Activated CD8-positive, alpha-beta memory T cell treated with anti-CD3 and anti-CD28 coated beads for 48 hours (primary cell): ENCODE measurements at regions not wholly inside any gene's neighbourhood (a gene's known extent, or its start where the extent isn't known, plus 50 kb on each side); places are given as distances from the start of the nearest gene placed in this dataset.
"Not testable (repeated sequence)": the region's sequence is repeated elsewhere in the genome, so short reads cannot be mapped to it uniquely, and the experiment has no call there.

Source experiments
- DNase-seq, 3 experiments: peaks; one replicate each; pipeline ENCODE4 v3.0.0-alpha.2; 2020; ENCODE audit warnings: low read depth in 2 of 3, low spot score in 2 of 3

- no peak for DNase-seq
These were observed 378.0 kb upstream of the SGO1 start for GRCh38 chr3:20563985-20564384.

GRCh38 chr3:20563251-20563650, 377.2 kb upstream of the SGO1 start:
- DNase-seq: no peak

DNA sequence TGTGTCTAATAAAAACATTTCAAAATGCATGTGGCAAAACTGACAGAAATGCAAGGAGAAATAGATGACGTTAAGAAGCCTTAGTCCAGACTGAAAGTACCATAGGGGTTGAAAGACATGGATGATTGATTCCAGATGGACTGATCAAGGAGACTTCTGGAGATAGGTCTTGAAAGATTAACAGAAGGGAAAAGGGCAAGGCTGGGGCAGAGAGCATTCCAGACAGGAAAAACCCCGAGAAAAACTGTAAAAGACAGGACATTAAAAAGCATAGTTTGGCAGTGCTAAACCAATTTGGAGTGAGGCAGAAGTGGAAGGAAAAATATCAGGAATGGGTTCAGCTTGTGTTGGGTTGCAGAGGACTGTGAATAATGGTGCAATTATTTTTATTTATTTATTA, 375.2 kb upstream of the SGO1 start:
- no peak for DNase-seq

DNA sequence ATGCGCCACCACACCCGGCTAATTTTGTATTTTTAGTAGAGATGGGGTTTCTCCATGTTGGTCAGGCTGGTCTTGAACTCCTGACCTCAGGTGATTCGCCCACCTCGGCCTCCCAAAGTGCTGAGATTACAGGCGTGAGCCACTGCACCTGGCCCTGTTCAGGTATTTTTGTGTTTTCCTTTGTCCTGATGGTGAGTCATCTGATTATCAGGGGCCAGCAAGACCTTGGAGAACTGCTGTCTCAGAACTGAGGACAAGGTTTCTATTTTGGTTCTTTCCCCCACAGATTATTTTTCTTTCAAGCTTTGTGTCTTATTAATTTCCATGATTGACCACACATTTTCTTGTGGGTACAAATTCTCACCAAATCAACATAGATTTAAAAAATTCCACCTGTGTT, 374.4 kb upstream of the SGO1 start:
- DNase-seq: not testable (repeated sequence)

DNA sequence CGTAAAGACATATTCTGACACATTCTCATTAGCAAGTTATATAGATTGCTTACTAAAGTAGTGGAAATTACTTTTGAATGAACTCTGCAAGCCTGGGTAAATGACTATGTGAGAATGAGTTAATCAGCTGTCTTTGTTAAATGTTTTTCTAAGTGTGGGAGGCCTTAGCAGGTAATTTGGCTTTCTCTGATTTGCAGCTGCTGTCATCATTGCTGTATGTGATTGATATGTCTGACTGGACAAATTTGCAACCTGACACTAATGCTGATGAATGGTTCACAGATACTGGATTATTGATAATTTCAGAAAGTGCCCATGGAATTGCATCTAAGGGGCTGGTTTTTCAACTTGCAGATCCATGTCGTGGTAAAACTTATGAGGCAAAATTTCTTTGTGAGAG, 372.2 kb upstream of the SGO1 start:
- no peak for DNase-seq

DNA sequence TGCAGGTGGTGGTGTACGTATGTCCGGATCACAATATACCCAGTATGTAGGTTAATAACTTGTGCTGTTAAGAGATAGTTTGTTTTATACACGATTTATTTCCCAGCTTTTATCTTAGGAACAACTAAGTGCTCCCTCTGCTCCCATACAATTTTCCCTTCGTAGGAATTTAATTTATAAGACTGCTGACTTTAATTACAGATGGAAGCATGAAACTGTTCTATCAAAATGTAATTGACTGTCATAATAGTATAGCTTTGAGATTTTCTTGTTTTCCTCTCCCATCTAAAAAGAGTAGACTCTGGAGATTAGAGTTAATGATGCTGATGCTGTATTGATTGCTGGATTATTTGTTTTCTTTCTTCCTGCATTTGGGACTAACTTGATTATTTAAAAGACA, 370.7 kb upstream of the SGO1 start:
- DNase-seq: no peak

DNA sequence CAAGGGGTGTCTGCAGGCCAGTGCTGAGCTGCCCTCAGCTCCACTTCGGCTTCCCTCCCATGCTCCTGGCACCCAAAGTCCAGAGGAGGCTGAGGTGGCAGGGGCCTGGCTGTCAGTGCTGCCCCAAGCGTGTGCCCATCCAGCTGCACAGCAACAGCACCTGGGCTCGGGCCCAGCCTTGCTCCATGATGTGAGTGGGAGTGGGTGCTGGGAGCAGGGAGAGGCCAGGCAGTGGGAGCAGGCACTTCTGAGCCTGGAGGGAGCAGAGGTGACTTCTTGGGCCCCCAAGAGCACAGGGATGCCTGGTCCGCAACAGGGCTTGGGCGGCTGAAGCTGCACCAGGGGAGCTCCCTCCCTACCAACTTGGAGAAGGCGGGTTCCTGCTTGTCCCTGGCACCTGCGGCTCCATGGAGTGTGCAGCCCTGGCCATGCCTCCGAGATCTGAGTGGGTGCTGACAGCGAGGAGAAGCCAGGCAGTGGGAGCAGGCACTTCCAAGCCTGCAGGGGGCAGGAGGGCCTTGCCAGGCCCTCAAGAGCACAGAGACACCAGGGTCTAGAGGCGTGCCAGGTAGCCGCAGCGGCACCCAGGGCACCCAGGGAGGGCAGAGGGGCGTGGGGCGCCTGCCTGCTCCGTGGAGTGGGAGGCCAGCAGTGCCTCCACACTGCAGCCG, 366.7 kb upstream of the SGO1 start:
- no peak for DNase-seq

- DNase-seq: not testable (repeated sequence)
These were observed 361.6 kb upstream of the SGO1 start for GRCh38 chr3:20547361-20548269.

DNA sequence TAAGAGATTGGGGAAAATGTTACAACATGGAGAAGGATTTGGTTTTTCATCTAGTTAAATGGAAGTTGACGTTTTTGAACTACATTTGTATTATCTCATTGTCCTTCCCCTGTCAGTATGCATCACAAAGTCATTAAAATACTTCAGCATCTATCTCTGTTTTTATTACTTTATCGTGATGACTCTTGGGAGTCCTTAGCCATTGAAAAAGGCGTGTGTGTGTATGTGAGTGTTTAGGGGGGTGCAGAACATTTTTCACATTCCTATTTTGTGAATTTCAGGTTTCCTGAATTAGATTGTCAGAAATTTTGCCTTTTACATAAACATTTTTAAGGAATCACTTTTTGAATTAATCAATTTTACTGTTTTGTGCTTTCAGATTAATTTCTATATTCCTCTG, 360.6 kb upstream of the SGO1 start:
- DNase-seq: no peak

GRCh38 chr3:20543535-20544226, 357.7 kb upstream of the SGO1 start:
- DNase-seq: no peak

DNA sequence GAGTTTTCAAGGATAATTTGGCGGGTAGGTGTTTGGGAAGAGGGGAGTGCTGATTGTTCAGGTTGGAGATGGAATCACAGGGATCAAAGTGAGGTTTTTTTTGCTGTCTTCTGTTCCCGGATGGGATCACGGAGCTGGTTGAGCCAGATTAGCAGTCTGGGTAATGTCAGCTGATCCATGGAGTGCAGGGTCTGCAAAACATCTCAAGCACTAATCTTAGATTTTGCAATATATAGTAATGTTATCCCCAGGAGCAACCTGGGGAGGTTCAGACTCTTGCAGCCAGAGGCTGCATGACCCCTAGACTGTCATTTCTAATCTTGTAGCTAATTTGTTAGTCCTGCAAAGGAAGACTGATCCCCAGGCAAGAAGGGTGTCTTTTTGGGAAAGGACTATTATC, 354.1 kb upstream of the SGO1 start:
- DNase-seq: no peak

DNA sequence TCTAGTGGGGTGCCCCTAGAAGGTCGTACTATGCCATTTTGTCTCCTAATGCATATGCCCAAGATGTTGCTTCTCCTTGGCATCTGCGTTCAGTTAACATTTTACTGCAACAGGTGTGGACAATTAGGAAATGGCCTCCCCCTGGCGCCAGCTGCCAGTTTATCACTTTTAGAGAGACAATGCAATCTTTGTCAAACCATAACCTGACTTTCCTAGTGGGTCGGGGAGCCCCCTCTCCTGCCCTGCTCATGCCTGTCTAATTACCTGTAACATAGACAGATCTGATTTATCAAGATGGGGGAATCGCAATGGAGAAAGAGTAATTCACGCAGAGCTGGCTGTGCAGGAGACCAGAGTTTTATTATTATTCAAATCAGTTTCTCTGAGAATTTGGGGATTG, 353.7 kb upstream of the SGO1 start:
- no peak for DNase-seq

DNA sequence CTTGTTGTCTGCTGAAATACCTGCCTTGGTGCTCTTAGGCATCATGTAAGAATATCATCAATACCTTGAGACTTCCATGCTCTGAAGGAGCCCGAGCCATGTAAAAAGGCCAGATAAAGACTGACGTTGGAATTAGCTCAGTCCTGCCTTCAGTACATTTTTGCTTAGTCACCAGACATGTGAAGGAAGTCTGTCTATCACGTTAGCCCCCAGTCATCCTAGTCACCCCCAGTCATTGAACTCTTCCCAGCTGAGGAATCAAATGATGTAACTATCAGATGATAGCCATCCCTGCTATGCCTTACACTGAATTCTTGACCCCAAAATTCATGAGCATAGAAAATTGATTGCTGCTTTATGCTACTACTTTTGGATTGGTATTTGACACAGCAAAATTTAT, 351.2 kb upstream of the SGO1 start:
- DNase-seq: no peak

DNA sequence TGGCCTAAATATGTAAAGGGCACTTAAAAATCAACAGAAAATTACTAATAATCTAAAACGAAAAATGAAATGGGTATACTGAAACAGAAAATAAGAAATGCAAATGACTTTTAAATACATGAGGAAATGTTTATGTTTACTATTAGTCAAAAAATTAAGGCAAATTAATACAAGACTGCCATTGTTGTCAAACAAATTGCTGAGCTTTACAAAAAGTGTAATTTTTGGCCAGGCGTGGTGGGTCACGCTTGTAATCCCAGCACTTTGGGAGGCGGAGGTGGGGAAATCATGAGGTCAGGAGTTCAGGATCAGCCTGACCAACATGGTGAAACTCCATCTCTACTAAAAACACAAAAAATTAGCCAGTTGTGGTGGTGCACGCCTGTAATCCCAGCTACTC, 343.9 kb upstream of the SGO1 start:
- no peak for DNase-seq

GRCh38 chr3:20528180-20528770, 342.3 kb upstream of the SGO1 start:
- DNase-seq: no peak

GRCh38 chr3:20527368-20527767, 341.4 kb upstream of the SGO1 start:
- DNase-seq: no peak

DNA sequence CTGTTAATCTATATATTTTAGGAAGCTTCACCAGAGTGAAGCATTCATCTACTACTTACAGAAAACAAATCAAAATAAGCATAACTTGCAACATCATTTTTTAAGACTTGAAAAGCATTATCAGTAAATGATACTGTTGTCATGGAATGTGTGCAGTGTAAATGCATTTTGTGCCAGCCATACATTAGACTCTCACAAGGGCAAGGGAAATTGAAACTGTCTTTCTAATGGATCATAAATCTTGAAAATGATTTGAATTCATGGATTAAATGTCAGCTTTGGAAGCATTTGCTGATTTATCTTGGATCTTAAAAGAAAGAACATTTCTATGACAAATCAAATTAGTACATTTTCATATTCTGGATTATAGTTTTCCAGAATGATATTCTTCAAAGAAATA, 338.3 kb upstream of the SGO1 start:
- no peak for DNase-seq

GRCh38 chr3:20523293-20523692, 337.3 kb upstream of the SGO1 start:
- no peak for DNase-seq

DNA sequence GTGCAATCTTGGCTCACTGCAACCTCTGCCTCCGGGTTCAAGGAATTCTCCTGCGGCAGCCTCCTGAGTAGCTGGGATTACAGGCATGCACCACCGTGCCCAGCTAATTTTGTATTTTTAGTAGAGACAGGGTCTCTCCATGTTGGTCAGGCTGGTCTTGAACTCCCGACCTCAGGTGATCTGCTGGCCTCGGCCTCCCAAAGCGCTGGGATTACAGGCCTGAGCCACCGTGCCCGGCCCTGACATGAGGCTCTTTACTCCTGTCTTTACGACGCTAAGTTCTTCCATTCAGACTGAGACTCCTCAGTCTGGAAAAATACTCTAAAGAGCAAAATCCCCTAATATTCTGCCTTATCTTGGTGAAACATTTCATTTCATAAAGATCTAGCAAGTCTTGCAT, 331.3 kb upstream of the SGO1 start:
- DNase-seq: not testable (repeated sequence)

DNA sequence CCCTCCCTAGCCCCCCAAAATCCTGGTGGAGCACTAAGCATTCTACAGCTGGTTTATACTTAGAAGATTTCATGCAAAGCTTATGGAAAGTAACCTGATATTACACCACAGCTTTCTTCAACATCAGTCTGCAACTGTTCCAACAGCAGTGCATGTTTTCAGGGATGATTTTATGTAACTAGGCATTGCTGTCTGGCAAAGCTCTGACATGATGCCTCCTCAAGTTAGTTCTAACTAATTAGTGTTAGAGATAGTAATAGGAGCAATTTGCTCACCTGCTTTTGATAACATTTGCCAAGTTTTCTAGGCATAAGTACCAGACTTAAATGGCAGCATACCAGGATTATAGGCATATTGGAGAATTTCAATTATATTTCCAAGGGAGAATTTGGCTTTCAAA, 330.3 kb upstream of the SGO1 start:
- DNase-seq: no peak

GRCh38 chr3:20515834-20516233, 329.8 kb upstream of the SGO1 start:
- no peak for DNase-seq
